ENCODE measurements at regions not wholly inside any gene's neighbourhood (a gene's known extent, or its start where the extent isn't known, plus 50 kb on each side); places are given as distances from the start of the nearest gene placed in this dataset.
"Not testable (repeated sequence)": the region's sequence is repeated elsewhere in the genome, so short reads cannot be mapped to it uniquely, and the experiment has no call there.

- DNase-seq (ENCODE audit: extremely low read depth, low read depth), result no peak
- TF ChIP-seq CTCF (IDR thresholded peaks at IDR 0.05; ENCODE audit: low read depth, low read length), result no peak
These were observed 235.7 kb downstream of the AKAIN1 start for GRCh38 chr18:4961121-4961909.

DNA sequence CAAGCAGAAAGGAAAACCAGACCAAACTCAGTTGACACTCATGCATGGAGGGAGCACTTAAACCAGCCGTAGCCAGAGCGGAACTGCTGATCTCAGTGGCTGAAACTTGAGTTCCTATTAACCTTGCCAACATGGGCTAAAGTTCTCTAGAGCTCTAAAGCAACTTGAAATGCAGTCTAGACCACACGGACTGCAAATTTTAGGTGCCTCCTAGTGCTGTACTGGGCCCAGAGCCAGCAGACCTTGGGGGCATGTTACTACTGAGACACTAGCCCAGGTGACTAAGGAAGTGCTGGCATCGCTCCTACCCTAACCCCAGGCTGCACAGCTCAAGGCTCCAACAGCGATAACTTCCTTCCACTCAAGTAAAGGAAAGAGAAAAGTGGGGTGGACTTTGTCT, 236.5 kb downstream of the AKAIN1 start:
- TF ChIP-seq CTCF (IDR thresholded peaks at IDR 0.05; ENCODE audit: low read depth, low read length), result no peak
- no peak for DNase-seq (ENCODE audit: extremely low read depth, low read depth)

- no peak for DNase-seq (ENCODE audit: extremely low read depth, low read depth)
- no peak for TF ChIP-seq CTCF (IDR thresholded peaks at IDR 0.05; ENCODE audit: low read depth, low read length)
These were observed 265.8 kb downstream of the AKAIN1 start for GRCh38 chr18:4931209-4931608.

DNA sequence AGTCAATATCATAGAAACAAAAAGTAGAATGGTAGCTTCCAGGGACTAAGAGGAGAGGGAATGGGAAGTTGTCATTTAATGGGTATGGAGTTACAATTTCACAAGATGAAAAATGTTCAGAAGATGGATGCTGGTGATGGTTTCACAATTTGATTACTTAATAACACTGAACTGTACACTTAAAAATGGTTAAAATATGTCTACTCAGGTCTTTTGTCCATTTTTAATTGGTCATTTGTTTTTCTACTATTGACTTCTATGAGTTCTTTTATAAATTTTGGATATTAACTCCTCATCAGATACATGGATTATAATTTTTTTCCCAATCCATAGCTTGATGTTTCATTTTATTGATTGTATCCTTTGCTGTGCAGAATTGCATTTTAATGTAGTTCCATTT, 275.5 kb downstream of the AKAIN1 start:
- TF ChIP-seq CTCF (IDR thresholded peaks at IDR 0.05; ENCODE audit: low read depth, low read length), result no peak

DNA sequence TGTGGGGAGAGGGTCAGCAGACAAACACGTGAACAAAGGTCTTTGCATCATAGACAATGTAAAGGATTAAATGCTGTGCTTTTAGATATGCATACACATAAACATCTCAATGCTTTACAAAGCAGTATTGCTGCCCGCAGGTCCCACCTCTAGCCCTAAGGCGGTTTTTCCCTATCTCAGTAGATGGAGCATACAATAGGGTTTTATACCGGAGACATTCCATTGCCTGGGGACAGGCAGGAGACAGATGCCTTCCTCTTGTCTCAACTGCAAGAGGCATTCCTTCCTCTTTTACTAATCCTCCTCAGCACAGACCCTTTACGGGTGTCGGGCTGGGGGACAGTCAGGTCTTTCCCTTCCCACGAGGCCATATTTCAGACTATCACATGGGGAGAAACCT, 279.5 kb downstream of the AKAIN1 start:
- not testable (repeated sequence) for DNase-seq (ENCODE audit: extremely low read depth, low read depth)

More for the DNA sequence above, 275.5 kb downstream of the AKAIN1 start:
- DNase-seq (ENCODE audit: extremely low read depth, low read depth), result no peak

- no peak for TF ChIP-seq CTCF (IDR thresholded peaks at IDR 0.05; ENCODE audit: low read depth, low read length)
- no peak for DNase-seq (ENCODE audit: extremely low read depth, low read depth)
These were observed 288.7 kb downstream of the AKAIN1 start for GRCh38 chr18:4908328-4908727.

- DNase-seq (ENCODE audit: extremely low read depth, low read depth), result no peak
- TF ChIP-seq CTCF (IDR thresholded peaks at IDR 0.05; ENCODE audit: low read depth, low read length), result no peak
These were observed 290.2 kb downstream of the AKAIN1 start for GRCh38 chr18:4906856-4907255.

All from AG09319 (cell line).